Endothelial cell of umbilical vein (primary cell): ENCODE measurements at regions not wholly inside any gene's neighbourhood (a gene's known extent, or its start where the extent isn't known, plus 50 kb on each side); places are given as distances from the start of the nearest gene placed in this dataset.

Source experiments
- CTCF ChIP-seq, 2 donors: IDR thresholded peaks; 1 replicate in 1 of 2; 2 replicates in 1 of 2; pipeline ENCODE4 v1.5.1; 2011; ENCODE audit warnings: low read length in 2 of 2, mild to moderate bottlenecking in 2 of 2, moderate library complexity in 2 of 2, control low read depth in 1 of 2, inconsistent platforms in 1 of 2, low read depth in 1 of 2; ENCODE audit not compliant: insufficient read depth in 1 of 2; ENCODE audit errors: extremely low read depth in 1 of 2
- JUN ChIP-seq: IDR thresholded peaks from 2 replicates; pipeline ENCODE4 v1.6.1; 2011; ENCODE audit warnings: borderline replicate concordance, low read depth; ENCODE audit not compliant: insufficient read length, insufficient read depth
- MAX ChIP-seq: IDR thresholded peaks from 2 replicates; pipeline ENCODE4 v1.6.1; 2011; ENCODE audit not compliant: insufficient read depth, insufficient read length
- POLR2AphosphoS5 ChIP-seq: IDR thresholded peaks from 2 replicates; pipeline ENCODE4 v1.6.1; 2012; ENCODE audit warnings: low read depth, mild to moderate bottlenecking, control low read depth, low read length, moderate library complexity; ENCODE audit not compliant: insufficient read depth

- no peak for TF ChIP-seq JUN
- no peak for TF ChIP-seq CTCF (IDR thresholded peaks at IDR 0.05; ENCODE audit: extremely low read depth in 1 of 2, insufficient read depth in 1 of 2, low read depth in 1 of 2, low read length in 2 of 2)
- TF ChIP-seq POLR2AphosphoS5, result no peak
- no peak for TF ChIP-seq MAX
These were observed 62.7 kb upstream of the CARD11 start for GRCh38 chr7:3106361-3106826.
